LNCaP clone FGC (cell line): ENCODE measurements at regions not wholly inside any gene's neighbourhood (a gene's known extent, or its start where the extent isn't known, plus 50 kb on each side); places are given as distances from the start of the nearest gene placed in this dataset.

Source experiments
- DNase-seq: peaks from one replicate; pipeline ENCODE4 v3.0.0-alpha.2; 2011; ENCODE audit warnings: low read depth
- H3K4me3 ChIP-seq: 2 replicates; pipeline ENCODE4 v1.5.1; 2011; ENCODE audit warnings: mild to moderate bottlenecking, low read depth, low read length, control low read depth
- TF ChIP-seq, protein P1 (sequence below): IDR thresholded peaks from 2 replicates; pipeline ENCODE4 v1.5.1; 2012; ENCODE audit warnings: mild to moderate bottlenecking; ENCODE audit not compliant: control insufficient read depth, insufficient read depth; ENCODE audit errors: extremely low read depth

DNA sequence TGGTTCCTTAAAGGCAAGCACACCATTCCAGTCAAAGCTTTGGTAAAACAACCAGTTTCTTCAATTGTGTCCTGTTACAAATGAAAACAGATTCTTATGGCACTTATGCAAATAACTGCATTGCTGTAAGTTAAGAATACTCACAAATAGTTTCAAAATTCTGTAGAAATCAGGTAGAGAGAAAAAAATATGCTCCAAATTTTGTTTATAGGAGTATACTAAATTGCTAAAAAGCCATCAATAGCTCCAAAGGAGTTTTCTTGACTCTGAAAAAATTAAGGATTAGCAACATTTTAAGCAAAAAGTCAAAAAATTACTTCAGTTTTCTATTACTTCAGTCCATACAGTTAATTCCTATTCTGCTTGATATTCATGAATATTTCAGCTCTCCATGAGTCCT, 51.3 kb upstream of the KAT6B start:
- DNase-seq, result no peak
- no peak overlapping the region for H3K4me3 ChIP-seq
- TF ChIP-seq, protein P1, sequence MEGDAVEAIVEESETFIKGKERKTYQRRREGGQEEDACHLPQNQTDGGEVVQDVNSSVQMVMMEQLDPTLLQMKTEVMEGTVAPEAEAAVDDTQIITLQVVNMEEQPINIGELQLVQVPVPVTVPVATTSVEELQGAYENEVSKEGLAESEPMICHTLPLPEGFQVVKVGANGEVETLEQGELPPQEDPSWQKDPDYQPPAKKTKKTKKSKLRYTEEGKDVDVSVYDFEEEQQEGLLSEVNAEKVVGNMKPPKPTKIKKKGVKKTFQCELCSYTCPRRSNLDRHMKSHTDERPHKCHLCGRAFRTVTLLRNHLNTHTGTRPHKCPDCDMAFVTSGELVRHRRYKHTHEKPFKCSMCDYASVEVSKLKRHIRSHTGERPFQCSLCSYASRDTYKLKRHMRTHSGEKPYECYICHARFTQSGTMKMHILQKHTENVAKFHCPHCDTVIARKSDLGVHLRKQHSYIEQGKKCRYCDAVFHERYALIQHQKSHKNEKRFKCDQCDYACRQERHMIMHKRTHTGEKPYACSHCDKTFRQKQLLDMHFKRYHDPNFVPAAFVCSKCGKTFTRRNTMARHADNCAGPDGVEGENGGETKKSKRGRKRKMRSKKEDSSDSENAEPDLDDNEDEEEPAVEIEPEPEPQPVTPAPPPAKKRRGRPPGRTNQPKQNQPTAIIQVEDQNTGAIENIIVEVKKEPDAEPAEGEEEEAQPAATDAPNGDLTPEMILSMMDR, result no peak
